ENCODE measurements at regions not wholly inside any gene's neighbourhood (a gene's known extent, or its start where the extent isn't known, plus 50 kb on each side); places are given as distances from the start of the nearest gene placed in this dataset.

DNA sequence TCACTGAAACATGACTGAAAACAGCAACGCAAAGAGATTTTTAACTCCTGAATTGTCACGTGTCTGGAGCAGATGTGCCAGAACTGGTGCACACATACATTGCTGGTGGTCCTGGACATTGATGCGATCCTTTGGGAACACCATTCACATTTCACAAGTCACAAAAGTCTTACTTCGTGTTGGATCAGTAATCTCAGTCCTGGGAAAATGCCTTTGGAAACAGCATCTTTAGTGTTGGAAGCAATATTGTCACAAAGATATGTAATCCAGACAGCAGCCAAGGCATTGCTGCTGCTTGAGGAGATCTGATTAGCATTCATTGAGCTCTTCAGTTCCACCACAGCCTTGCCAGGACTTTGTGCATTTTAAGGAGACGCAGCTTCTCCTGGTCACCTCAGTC, 126.2 kb upstream of the SH3BP4 start:
- TF ChIP-seq CTCF (IDR thresholded peaks at IDR 0.05 in 4 of 5, conservative IDR thresholded peaks at IDR 0.05 in 1 of 5) (no peak), POLR2A (IDR thresholded peaks at IDR 0.05) (no peak)
